ENCODE measurements at regions not wholly inside any gene's neighbourhood (a gene's known extent, or its start where the extent isn't known, plus 50 kb on each side); places are given as distances from the start of the nearest gene placed in this dataset.

GRCh38 chr1:99560207-99561040, 85.5 kb upstream of the PALMD start:
- Mint-ChIP-seq H3K27me3 (peaks cover 0 to 14% (median 5%) of the 10 kb centered on the region in 5 donors), H3K4me3 (no peak overlapping the region), H3K4me1 (no peaks in the 10 kb centered on the region), H3K36me3 (no peaks in the 10 kb centered on the region), H3K9me3 (peaks cover 0 to 14% (median 5%) of the 10 kb centered on the region in 11 donors), H3K27ac (no peak overlapping the region)
- Histone ChIP-seq H3K36me3 (ENCODE audit: control insufficient read depth in 2 of 3, insufficient read depth in 3 of 3, low read length in 3 of 3) (no peaks in the 10 kb centered on the region), H3K27ac (ENCODE audit: low read depth, low read length) (no peak overlapping the region), H3K4me1 (ENCODE audit: control insufficient read depth in 2 of 2, insufficient read depth in 2 of 2, low read length in 2 of 2) (no peaks in the 10 kb centered on the region), H3K27me3 (ENCODE audit: control insufficient read depth in 2 of 2, insufficient read depth in 2 of 2, low read length in 2 of 2) (no peaks in the 10 kb centered on the region), H3K9me3 (ENCODE audit: control insufficient read depth in 2 of 3, low read length in 3 of 3) (no peaks in the 10 kb centered on the region), H3K4me3 (ENCODE audit: low read length) (no peak overlapping the region)
- ChIA-PET CTCF (no interaction called here), POLR2A (no interaction called here)
- no peak for DNase-seq
- intact Hi-C loops (cut with micrococcal nuclease): no loop called here
- no peak for ATAC-seq

DNA sequence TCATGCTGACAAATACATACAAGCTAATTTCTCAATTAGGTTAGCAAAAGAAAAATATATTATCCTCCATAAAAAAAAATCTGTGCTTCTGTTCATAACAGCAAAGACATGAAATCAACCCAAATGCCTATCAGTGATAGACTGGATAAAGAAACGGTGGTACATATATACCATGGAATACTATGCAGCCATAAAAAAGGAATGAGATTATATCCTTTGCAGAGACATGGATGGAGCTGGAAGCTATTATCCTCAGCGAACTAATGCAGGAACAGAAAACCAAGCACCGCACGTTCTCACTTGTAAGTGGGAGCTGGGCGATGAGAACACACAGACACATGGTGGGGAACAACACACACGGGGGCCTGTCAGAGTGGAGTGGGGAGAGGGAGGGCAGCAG, 84.0 kb upstream of the PALMD start:
- no peak overlapping the region for H3K4me3 Mint-ChIP-seq
- Histone ChIP-seq H3K27me3 (ENCODE audit: control insufficient read depth in 2 of 2, insufficient read depth in 2 of 2, low read length in 2 of 2) (no peaks in the 10 kb centered on the region), H3K4me1 (ENCODE audit: control insufficient read depth in 2 of 2, insufficient read depth in 2 of 2, low read length in 2 of 2) (no peaks in the 10 kb centered on the region), H3K36me3 (ENCODE audit: control insufficient read depth in 2 of 3, insufficient read depth in 3 of 3, low read length in 3 of 3) (no peaks in the 10 kb centered on the region), H3K4me3 (ENCODE audit: low read length) (no peak overlapping the region), H3K27ac (ENCODE audit: low read depth, low read length) (no peak overlapping the region), H3K9me3 (ENCODE audit: control insufficient read depth in 2 of 3, low read length in 3 of 3) (no peaks in the 10 kb centered on the region)
- no peaks in the 10 kb centered on the region for H3K36me3 Mint-ChIP-seq
- ChIA-PET CTCF (no interaction called here), POLR2A (no interaction called here)
- intact Hi-C loops (cut with micrococcal nuclease): no loop called here
- H3K27ac Mint-ChIP-seq: no peak overlapping the region
- peaks cover 0 to 14% (median 5%) of the 10 kb centered on the region in 11 donors for H3K9me3 Mint-ChIP-seq
- H3K4me1 Mint-ChIP-seq: no peaks in the 10 kb centered on the region
- DNase-seq (no peak), ATAC-seq (no peak)
- H3K27me3 Mint-ChIP-seq: peaks cover 0 to 14% (median 5%) of the 10 kb centered on the region in 5 donors

GRCh38 chr1:99565606-99566289, 80.2 kb upstream of the PALMD start:
- H3K27ac Mint-ChIP-seq: no peak overlapping the region
- CTCF ChIA-PET: no interaction called here
- ATAC-seq: no peak

DNA sequence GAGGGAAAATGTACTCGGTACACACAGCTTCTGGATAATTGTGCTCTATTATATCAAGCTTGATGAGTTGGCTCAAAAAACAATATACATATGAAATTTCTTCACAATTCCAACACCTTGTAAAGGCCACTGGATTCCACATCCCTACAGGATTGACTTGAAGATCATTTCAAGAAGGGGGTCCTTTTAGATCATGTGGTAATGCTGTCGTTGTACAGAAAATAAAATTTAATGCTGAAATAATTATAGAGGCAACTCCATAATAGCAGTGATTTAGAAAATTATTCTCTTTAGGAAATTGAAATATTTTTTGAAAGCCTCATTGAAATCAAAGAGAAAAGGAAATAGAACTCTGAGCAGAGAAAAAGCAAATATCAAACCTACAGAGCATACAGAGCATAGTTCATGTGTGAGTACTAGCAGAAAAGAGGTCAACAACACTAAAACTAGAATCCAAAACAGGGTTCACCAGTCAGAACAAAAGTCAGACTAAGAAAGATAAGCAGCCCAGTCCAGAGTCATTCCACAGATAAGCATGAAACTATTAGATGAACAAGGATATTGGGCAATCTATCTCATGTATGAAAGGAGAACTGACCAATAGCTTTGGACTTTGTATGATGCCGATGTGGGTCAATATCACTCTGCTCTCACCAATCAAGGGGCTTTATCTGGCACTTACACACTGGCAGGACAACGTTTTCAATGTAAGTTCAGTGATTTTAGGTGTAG, 79.5 kb upstream of the PALMD start:
- Mint-ChIP-seq H3K4me3 (no peak overlapping the region), H3K27ac (no peak overlapping the region), H3K27me3 (peaks cover 0 to 13% (median 3%) of the 10 kb centered on the region in 5 donors), H3K36me3 (no peaks in the 10 kb centered on the region), H3K9me3 (peaks cover 0 to 10% (median 3%) of the 10 kb centered on the region in 11 donors), H3K4me1 (no peaks in the 10 kb centered on the region)
- DNase-seq (no peak), ATAC-seq (no peak)
- Histone ChIP-seq H3K9me3 (ENCODE audit: control insufficient read depth in 2 of 3, low read length in 3 of 3) (no peaks in the 10 kb centered on the region), H3K27ac (ENCODE audit: low read depth, low read length) (no peak overlapping the region), H3K36me3 (ENCODE audit: control insufficient read depth in 2 of 3, insufficient read depth in 3 of 3, low read length in 3 of 3) (no peaks in the 10 kb centered on the region), H3K4me3 (ENCODE audit: low read length) (no peak overlapping the region), H3K4me1 (ENCODE audit: control insufficient read depth in 2 of 2, insufficient read depth in 2 of 2, low read length in 2 of 2) (no peaks in the 10 kb centered on the region), H3K27me3 (ENCODE audit: control insufficient read depth in 2 of 2, insufficient read depth in 2 of 2, low read length in 2 of 2) (no peaks in the 10 kb centered on the region)
- POLR2A ChIA-PET: no interaction called here
- CTCF ChIA-PET: no interaction called here
- intact Hi-C loops (cut with micrococcal nuclease): no loop called here

More at GRCh38 chr1:99565606-99566289, 80.2 kb upstream of the PALMD start:
- POLR2A ChIA-PET: no interaction called here
- Mint-ChIP-seq H3K4me1 (no peaks in the 10 kb centered on the region), H3K4me3 (no peak overlapping the region), H3K9me3 (peaks cover 0 to 14% (median 3%) of the 10 kb centered on the region in 11 donors), H3K36me3 (no peaks in the 10 kb centered on the region), H3K27me3 (peaks cover 0 to 16% (median 9%) of the 10 kb centered on the region in 5 donors)
- intact Hi-C loops (cut with micrococcal nuclease): no loop called here
- H3K4me3 ChIP-seq (ENCODE audit: low read length): no peak overlapping the region
- H3K4me1 ChIP-seq (ENCODE audit: control insufficient read depth in 2 of 2, insufficient read depth in 2 of 2, low read length in 2 of 2): no peaks in the 10 kb centered on the region
- no peak overlapping the region for H3K27ac ChIP-seq (ENCODE audit: low read depth, low read length)
- no peaks in the 10 kb centered on the region for H3K27me3 ChIP-seq (ENCODE audit: control insufficient read depth in 2 of 2, insufficient read depth in 2 of 2, low read length in 2 of 2)
- no peaks in the 10 kb centered on the region for H3K36me3 ChIP-seq (ENCODE audit: control insufficient read depth in 2 of 3, insufficient read depth in 3 of 3, low read length in 3 of 3)
- no peaks in the 10 kb centered on the region for H3K9me3 ChIP-seq (ENCODE audit: control insufficient read depth in 2 of 3, low read length in 3 of 3)
- DNase-seq: no peak

GRCh38 chr1:99570486-99571089, 75.3 kb upstream of the PALMD start:
- H3K9me3 Mint-ChIP-seq: no peaks in the 10 kb centered on the region
- H3K36me3 ChIP-seq (ENCODE audit: control insufficient read depth in 2 of 3, insufficient read depth in 3 of 3, low read length in 3 of 3): no peaks in the 10 kb centered on the region
- no peak overlapping the region for H3K27ac ChIP-seq (ENCODE audit: low read depth, low read length)
- DNase-seq (no peak), ATAC-seq (no peak)
- CTCF ChIA-PET: no interaction called here
- H3K36me3 Mint-ChIP-seq: no peaks in the 10 kb centered on the region
- intact Hi-C loops (cut with micrococcal nuclease): no loop called here
- peaks cover 0 to 15% (median 7%) of the 10 kb centered on the region in 5 donors for H3K27me3 Mint-ChIP-seq
- H3K9me3 ChIP-seq (ENCODE audit: control insufficient read depth in 2 of 3, low read length in 3 of 3): no peaks in the 10 kb centered on the region
- no peaks in the 10 kb centered on the region for H3K4me1 Mint-ChIP-seq
- H3K4me1 ChIP-seq (ENCODE audit: control insufficient read depth in 2 of 2, insufficient read depth in 2 of 2, low read length in 2 of 2): no peaks in the 10 kb centered on the region
- POLR2A ChIA-PET: no interaction called here
- no peak overlapping the region for H3K4me3 Mint-ChIP-seq
- no peak overlapping the region for H3K4me3 ChIP-seq (ENCODE audit: low read length)
- H3K27ac Mint-ChIP-seq: no peak overlapping the region
- H3K27me3 ChIP-seq (ENCODE audit: control insufficient read depth in 2 of 2, insufficient read depth in 2 of 2, low read length in 2 of 2): no peaks in the 10 kb centered on the region

- no peaks in the 10 kb centered on the region for H3K4me1 ChIP-seq (ENCODE audit: control insufficient read depth in 2 of 2, insufficient read depth in 2 of 2, low read length in 2 of 2)
- H3K4me3 ChIP-seq (ENCODE audit: low read length): no peak overlapping the region
- no peaks in the 10 kb centered on the region for H3K36me3 ChIP-seq (ENCODE audit: control insufficient read depth in 2 of 3, insufficient read depth in 3 of 3, low read length in 3 of 3)
- no peaks in the 10 kb centered on the region for H3K27me3 ChIP-seq (ENCODE audit: control insufficient read depth in 2 of 2, insufficient read depth in 2 of 2, low read length in 2 of 2)
- ChIA-PET POLR2A (no interaction called here), CTCF (no interaction called here)
- DNase-seq (no peak), ATAC-seq (no peak)
- H3K27ac ChIP-seq (ENCODE audit: low read depth, low read length): no peak overlapping the region
- H3K9me3 ChIP-seq (ENCODE audit: control insufficient read depth in 2 of 3, low read length in 3 of 3): no peaks in the 10 kb centered on the region
- H3K9me3 Mint-ChIP-seq: no peaks in the 10 kb centered on the region
- intact Hi-C loops (cut with micrococcal nuclease): no loop called here
- H3K36me3 Mint-ChIP-seq: no peaks in the 10 kb centered on the region
- no peak overlapping the region for H3K4me3 Mint-ChIP-seq
- no peaks in the 10 kb centered on the region for H3K4me1 Mint-ChIP-seq
- H3K27ac Mint-ChIP-seq: no peak overlapping the region
- peaks cover 0 to 15% (median 8%) of the 10 kb centered on the region in 5 donors for H3K27me3 Mint-ChIP-seq
These were observed 74.7 kb upstream of the PALMD start for GRCh38 chr1:99571092-99571734.
